HG03558 (cell line): ENCODE measurements at regions not wholly inside any gene's neighbourhood (a gene's known extent, or its start where the extent isn't known, plus 50 kb on each side); places are given as distances from the start of the nearest gene placed in this dataset.

Experiments
- ATAC-seq: cut with Tn5 transposase; IDR thresholded peaks from one replicate; pipeline ENCODE4 v1.9.1; 2021; ENCODE audit warnings: moderate number of reproducible peaks; ENCODE audit not compliant: unreplicated experiment; ENCODE audit errors: extremely low read depth

GRCh38 chr11:15645201-15645600 lies 530.5 kb downstream of the INSC start:
- no peak for ATAC-seq

GRCh38 chr11:15649371-15650104 lies 534.8 kb downstream of the INSC start:
- no peak for ATAC-seq

- peak; percentile 98 for ATAC-seq
Measured at GRCh38 chr11:15650105-15650938, 535.6 kb downstream of the INSC start.

- no peak for ATAC-seq
Measured at GRCh38 chr11:15651033-15651432, 536.3 kb downstream of the INSC start.

- ATAC-seq = no peak
Measured at GRCh38 chr11:15651816-15652215, 537.1 kb downstream of the INSC start.

- ATAC-seq = no peak
Measured at GRCh38 chr11:15653191-15653710, 538.5 kb downstream of the INSC start.

- ATAC-seq = no peak
Measured at GRCh38 chr11:15654451-15654850, 539.7 kb downstream of the INSC start.

- ATAC-seq = no peak
Measured at GRCh38 chr11:15655552-15655951, 540.8 kb downstream of the INSC start.

GRCh38 chr11:15657264-15657663 lies 542.5 kb downstream of the INSC start:
- ATAC-seq = no peak

GRCh38 chr11:15660496-15660895 lies 545.8 kb downstream of the INSC start:
- no peak for ATAC-seq

- ATAC-seq = no peak
Measured at GRCh38 chr11:15662285-15662684, 547.6 kb downstream of the INSC start.

- no peak for ATAC-seq
Measured at GRCh38 chr11:15663777-15664218, 549.1 kb downstream of the INSC start.

GRCh38 chr11:15665368-15665871 lies 550.7 kb downstream of the INSC start:
- ATAC-seq = no peak

- no peak for ATAC-seq
Measured at GRCh38 chr11:15667127-15667725, 552.5 kb downstream of the INSC start.

GRCh38 chr11:15668718-15669117 lies 554.0 kb downstream of the INSC start:
- ATAC-seq = no peak

GRCh38 chr11:15670520-15671070 lies 555.9 kb downstream of the INSC start:
- no peak for ATAC-seq

GRCh38 chr11:15671216-15671615 lies 556.5 kb downstream of the INSC start:
- no peak for ATAC-seq

GRCh38 chr11:15672825-15673224 lies 558.1 kb downstream of the INSC start:
- no peak for ATAC-seq

GRCh38 chr11:15673408-15673831 lies 558.7 kb downstream of the INSC start:
- no peak for ATAC-seq

GRCh38 chr11:15674756-15675155 lies 560.0 kb downstream of the INSC start:
- ATAC-seq = no peak
